IPS DF 6.9 (cell line): ENCODE measurements at regions not wholly inside any gene's neighbourhood (a gene's known extent, or its start where the extent isn't known, plus 50 kb on each side); places are given as distances from the start of the nearest gene placed in this dataset.
"Not testable (repeated sequence)": the region's sequence is repeated elsewhere in the genome, so short reads cannot be mapped to it uniquely, and the experiment has no call there.

Experiments used
- DNase-seq: peaks from one replicate; pipeline ENCODE4 v3.0.0-alpha.2; 2013; ENCODE audit warnings: low read depth, low spot score
- H3K27ac ChIP-seq: one replicate; pipeline ENCODE4 v1.5.1; 2013; ENCODE audit warnings: low read length, control low read depth
- H3K27me3 ChIP-seq: 2 replicates; pipeline ENCODE4 v1.6.1; 2013; ENCODE audit warnings: mild to moderate bottlenecking, low read length; ENCODE audit not compliant: control insufficient read depth, insufficient read depth
- H3K36me3 ChIP-seq: 2 replicates; pipeline ENCODE4 v1.6.1; 2013; ENCODE audit warnings: low read length; ENCODE audit not compliant: control insufficient read depth, insufficient read depth
- H3K4me1 ChIP-seq: 2 replicates; pipeline ENCODE4 v1.6.1; 2013; ENCODE audit warnings: low read length; ENCODE audit not compliant: control insufficient read depth, insufficient read depth
- H3K4me3 ChIP-seq: 2 replicates; pipeline ENCODE4 v1.5.1; 2013; ENCODE audit warnings: mild to moderate bottlenecking, low read length
- H3K9me3 ChIP-seq: 2 replicates; pipeline ENCODE4 v1.6.1; 2013; ENCODE audit warnings: low read length, inconsistent platforms; ENCODE audit not compliant: control insufficient read depth, insufficient read depth
- WGBS: extraction: QIAGEN DNeasy Blood & Tissue Kit; methylation state at CpG from one replicate; pipeline ENCODE4 v1.1.7; 2013; ENCODE audit warnings: mixed read lengths, missing lambda C conversion rate; ENCODE audit not compliant: insufficient read length, insufficient coverage; 5-methylcytosine and 5-hydroxymethylcytosine counted together

DNA sequence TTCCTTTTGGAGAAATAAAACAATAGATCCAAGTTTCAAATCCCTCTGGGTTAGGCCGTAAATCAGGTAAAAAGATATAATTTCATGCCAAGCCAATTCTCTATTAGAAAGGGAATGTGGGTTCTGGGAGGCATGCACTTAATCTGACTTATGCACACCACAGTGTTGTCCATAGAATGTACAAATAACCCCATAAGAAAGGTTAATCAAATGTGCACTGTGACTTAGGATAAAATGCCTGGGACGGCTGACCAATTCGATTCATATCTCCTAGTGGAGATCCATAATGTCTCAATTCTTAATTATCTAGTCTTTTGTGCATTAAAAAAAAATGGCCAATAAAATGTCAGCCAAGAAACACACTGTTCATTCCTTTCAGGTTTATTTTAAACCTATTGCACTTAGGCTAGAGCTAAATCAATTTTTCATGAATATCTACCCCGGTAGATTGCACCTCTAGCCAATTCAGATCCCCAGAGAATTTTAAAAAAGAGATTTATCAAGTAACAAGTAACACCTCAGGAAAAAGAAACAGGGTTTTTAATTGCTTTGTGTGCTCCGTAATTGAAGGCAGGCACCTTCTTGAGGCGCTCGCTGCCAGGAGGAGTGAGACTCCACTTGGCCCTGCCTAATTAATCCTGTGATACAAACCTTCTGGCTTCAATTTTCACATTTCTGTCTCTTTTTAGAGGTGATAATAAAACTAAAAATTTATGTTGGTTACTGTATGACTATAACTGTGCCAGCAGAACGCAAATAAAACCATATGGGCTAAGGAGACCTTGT, 265.1 kb downstream of the ETV1 start:
- Histone ChIP-seq H3K27ac (no peak overlapping the region), H3K27me3 (no peaks in the 10 kb centered on the region), H3K9me3 (no peaks in the 10 kb centered on the region), H3K36me3 (no peaks in the 10 kb centered on the region), H3K4me1 (no peaks in the 10 kb centered on the region), H3K4me3 (no peak overlapping the region)
- DNase-seq: no peak
- WGBS: no CpG with 5 or more reads among the region's 8 CpGs

DNA sequence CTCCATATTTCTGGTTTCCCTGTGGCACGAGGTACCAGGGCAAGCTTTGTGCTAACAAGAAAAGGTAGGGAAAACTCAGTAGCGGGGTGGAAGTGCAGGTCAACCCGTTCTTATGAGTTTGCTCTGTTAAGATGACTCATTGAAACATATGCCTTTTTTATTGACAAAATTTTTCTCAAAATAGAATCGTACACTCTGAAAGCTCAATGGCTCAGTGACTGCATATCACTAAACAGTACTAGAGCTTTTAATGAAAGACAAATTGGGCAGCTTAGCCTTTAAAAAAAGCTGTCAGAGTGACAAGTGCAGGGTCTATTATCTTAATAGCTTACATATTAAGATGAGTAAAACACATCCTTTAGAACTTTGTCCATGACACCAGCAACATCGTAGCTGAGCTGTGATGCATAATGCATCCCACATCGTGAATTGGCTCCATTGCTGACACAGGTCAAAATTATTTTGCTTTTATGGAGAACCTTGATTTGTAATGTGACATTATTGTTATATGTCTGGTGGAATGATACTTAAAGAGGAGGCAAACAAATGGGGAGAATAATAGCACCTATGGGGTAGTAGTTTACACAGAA, 264.4 kb downstream of the ETV1 start:
- H3K27ac ChIP-seq: no peak overlapping the region
- H3K27me3 ChIP-seq: no peaks in the 10 kb centered on the region
- WGBS: no CpG with 5 or more reads among the region's 6 CpGs
- H3K36me3 ChIP-seq: no peaks in the 10 kb centered on the region
- H3K4me3 ChIP-seq: no peak overlapping the region
- no peak for DNase-seq
- no peaks in the 10 kb centered on the region for H3K4me1 ChIP-seq
- H3K9me3 ChIP-seq: no peaks in the 10 kb centered on the region

DNA sequence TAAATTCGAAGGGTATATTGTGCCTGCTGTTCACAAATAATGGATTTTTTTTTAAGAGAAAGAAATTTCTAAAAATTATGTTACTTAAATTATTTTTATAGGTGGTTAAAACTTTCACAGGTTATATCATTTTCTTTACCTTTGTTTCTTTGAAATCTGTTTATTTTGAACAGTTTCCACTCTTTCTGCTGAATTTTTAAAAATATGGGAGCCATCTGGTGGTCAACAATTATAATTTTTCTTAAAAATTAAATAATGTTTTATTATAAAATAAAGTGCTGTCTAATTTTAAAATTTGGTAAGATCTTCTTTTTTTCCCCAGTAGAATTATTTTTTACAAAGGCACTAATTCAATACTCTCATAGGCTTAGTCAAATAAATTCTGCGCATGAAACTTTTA, 263.9 kb downstream of the ETV1 start:
- H3K36me3 ChIP-seq: no peaks in the 10 kb centered on the region
- H3K27me3 ChIP-seq: no peaks in the 10 kb centered on the region
- no peaks in the 10 kb centered on the region for H3K4me1 ChIP-seq
- no peak for DNase-seq
- no peak overlapping the region for H3K4me3 ChIP-seq
- WGBS: no CpG with 5 or more reads among the region's 2 CpGs
- H3K9me3 ChIP-seq: no peaks in the 10 kb centered on the region
- H3K27ac ChIP-seq: no peak overlapping the region

DNA sequence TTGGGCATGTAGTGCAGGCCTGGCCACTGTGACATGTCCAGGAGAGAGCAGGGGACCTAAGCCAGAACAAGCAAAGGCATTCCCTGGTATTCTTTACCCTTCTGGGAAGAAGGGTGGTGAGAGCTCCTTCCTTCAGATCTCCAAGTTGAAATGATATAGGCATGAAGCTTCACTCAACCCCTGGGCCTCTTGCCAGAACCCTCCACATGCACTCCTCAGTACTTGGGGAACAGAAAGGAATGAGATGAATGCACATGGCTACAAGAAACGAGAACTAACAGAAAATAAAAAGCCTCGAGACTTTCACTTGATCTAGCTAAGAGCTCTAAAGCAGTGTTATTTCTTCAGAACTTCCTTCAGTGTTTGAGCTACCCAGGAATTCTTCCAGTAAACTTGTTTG, 262.2 kb downstream of the ETV1 start:
- Histone ChIP-seq H3K4me1 (no peaks in the 10 kb centered on the region), H3K27ac (no peak overlapping the region), H3K4me3 (no peak overlapping the region), H3K36me3 (no peaks in the 10 kb centered on the region), H3K9me3 (no peaks in the 10 kb centered on the region), H3K27me3 (no peaks in the 10 kb centered on the region)
- no peak for DNase-seq
- no CpG with 5 or more reads among the region's 2 CpGs for WGBS

DNA sequence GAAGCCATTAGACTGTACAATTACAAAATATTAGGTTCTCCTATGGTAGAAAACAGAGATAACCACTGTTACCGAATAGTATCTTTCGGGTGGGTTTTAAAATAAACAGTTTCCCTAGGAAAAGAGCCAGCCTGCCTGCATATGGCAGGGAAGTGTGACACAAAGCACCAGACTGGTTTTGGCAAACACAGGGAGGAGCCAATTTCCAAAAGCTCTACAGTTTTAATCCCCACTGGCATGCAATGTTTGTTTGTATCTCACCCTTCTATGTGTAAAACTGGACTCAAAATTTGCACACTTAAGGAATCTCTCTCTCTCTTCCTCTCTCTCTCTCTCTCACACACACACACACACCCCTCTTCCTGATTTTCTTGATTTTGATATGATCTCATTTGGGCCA, 261.7 kb downstream of the ETV1 start:
- Histone ChIP-seq H3K4me3 (no peak overlapping the region), H3K4me1 (no peaks in the 10 kb centered on the region), H3K36me3 (no peaks in the 10 kb centered on the region), H3K9me3 (no peaks in the 10 kb centered on the region), H3K27me3 (no peaks in the 10 kb centered on the region), H3K27ac (no peak overlapping the region)
- WGBS: no CpG with 5 or more reads among the region's 2 CpGs
- no peak for DNase-seq

DNA sequence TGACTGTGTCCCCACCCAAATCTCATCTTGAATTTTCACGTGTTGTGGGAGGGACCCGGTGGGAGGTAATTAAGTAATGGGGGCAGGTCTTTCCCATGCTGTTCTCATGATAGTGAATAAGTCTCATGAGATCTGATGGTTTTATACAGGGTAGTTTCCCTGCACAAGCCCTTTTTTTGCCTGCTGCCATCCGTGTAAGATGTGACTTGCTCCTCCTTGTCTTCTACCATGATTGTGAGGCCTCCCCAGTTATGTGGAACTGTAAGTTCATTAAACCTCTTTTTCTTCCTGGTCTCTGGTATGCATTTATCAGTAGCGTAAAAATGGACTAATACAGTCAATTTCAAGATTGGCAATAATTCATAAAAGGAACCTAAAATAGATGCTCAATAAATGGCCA, 261.0 kb downstream of the ETV1 start:
- H3K4me1 ChIP-seq, H3K9me3 ChIP-seq, DNase-seq, H3K27ac ChIP-seq, H3K27me3 ChIP-seq, H3K4me3 ChIP-seq, H3K36me3 ChIP-seq: not testable (repeated sequence)
- no CpG with 5 or more reads among the region's 4 CpGs for WGBS

DNA sequence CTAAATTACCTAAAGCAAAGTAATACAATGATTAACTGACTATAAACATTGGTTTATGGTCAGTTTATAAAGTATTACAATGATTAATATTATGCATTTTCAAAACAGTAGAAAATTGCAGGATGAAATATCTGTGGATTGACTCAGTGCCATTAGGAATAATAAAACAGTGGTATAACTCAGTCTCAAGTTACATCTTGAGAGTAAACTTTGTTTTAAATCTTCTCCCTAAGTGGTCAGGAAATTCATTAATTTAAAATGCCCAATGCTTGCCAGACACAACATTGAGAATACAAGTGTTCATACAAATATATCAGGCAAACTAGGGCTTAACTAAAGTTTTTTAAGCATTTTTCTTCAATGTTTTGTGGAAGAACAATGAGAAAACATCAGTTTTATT, 257.8 kb downstream of the ETV1 start:
- Histone ChIP-seq H3K4me3 (no peak overlapping the region), H3K9me3 (no peaks in the 10 kb centered on the region), H3K4me1 (no peaks in the 10 kb centered on the region), H3K27me3 (no peaks in the 10 kb centered on the region), H3K36me3 (no peaks in the 10 kb centered on the region), H3K27ac (no peak overlapping the region)
- DNase-seq: no peak

DNA sequence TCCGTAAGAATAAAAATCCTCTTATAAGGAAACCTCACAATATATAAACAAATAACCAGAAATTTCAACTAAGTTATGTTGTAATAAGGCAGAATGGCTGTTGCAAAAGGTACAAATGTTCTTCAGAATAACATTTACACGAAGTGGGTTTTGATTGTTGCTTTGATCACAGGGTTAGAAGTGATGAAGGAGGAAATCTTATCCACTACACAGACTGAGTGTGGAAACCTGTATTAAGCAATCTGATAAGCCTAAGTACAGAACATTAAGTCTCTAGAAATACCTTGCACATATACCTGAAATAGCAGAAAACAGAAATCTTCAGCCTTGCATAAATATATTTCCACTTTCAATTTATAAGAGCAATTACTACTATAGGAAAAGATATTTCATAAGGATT, 251.9 kb downstream of the ETV1 start:
- no CpG with 5 or more reads among the region's 2 CpGs for WGBS
- H3K4me1 ChIP-seq: no peaks in the 10 kb centered on the region

DNA sequence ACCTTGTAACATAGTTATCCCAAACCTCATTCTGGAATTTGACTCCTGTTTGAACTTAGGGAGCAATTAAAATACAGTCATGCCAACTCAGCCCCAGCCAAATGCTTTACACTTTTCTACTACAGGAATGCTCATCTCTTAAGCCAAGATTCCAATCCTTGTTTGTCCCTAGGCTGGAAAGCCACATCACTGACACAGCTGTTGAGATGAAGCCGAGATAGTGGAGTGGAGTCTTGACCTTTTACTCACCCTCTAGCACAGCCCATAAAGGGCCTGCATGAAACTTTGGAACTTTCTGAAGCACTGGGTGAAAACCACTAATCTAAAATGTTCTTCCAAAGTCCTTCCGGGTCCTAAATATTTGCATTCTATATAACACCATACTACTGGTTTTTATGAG, 247.3 kb downstream of the ETV1 start:
- Histone ChIP-seq H3K27ac (no peak overlapping the region), H3K4me1 (no peaks in the 10 kb centered on the region), H3K9me3 (no peaks in the 10 kb centered on the region), H3K36me3 (no peaks in the 10 kb centered on the region), H3K27me3 (no peaks in the 10 kb centered on the region), H3K4me3 (no peak overlapping the region)
- whole genome bisulfite sequencing: no CpG with 5 or more reads among the region's 2 CpGs
- no peak for DNase-seq

More for the DNA sequence above, 251.9 kb downstream of the ETV1 start:
- DNase-seq: no peak
- no peaks in the 10 kb centered on the region for H3K27me3 ChIP-seq
- H3K27ac ChIP-seq: no peak overlapping the region
- no peaks in the 10 kb centered on the region for H3K36me3 ChIP-seq
- no peaks in the 10 kb centered on the region for H3K9me3 ChIP-seq
- no peak overlapping the region for H3K4me3 ChIP-seq

DNA sequence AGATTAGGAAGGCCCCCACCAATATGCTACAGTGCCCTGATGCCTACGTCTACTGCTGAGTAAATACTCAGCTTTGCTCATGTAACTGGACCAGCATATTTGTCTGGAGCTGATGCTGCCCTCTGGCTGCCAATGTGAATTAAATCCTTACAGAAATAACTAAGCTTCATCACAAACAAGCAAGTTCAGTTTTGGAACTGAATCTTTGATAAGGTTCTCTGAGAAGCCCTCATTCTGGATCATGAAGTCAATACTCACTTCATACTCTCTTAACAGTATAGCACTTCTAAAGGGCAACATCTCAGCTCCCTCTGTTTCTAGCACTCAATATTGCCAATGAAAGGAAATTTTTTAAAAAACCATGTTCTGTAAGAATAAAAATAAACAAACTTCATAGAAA, 246.7 kb downstream of the ETV1 start:
- H3K36me3 ChIP-seq: no peaks in the 10 kb centered on the region
- no peaks in the 10 kb centered on the region for H3K9me3 ChIP-seq
- no peaks in the 10 kb centered on the region for H3K4me1 ChIP-seq
- no peak overlapping the region for H3K27ac ChIP-seq
- no peak for DNase-seq
- H3K27me3 ChIP-seq: no peaks in the 10 kb centered on the region
- H3K4me3 ChIP-seq: no peak overlapping the region
- WGBS: no CpG with 5 or more reads among the region's 1 CpG

DNA sequence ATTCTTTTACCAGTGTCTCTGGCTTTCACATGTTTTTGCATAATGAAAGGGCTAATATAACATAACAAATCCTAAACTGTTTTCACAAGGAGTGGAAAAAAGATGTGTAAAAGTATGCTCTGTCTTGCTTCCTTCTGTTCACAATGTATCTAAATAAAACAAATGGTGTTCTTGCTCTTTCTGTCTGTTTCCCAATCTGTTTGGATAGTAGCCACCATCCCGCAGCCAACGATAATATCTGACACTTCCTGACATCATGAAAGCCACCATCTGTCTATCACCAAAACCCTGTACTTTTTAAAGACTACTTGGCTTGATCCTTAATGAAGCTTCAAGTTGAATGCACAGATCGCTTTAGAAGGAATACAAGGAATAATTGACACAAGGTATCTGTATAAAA, 246.2 kb downstream of the ETV1 start:
- WGBS: no CpG with 5 or more reads among the region's 3 CpGs
- Histone ChIP-seq H3K27me3 (no peaks in the 10 kb centered on the region), H3K36me3 (no peaks in the 10 kb centered on the region), H3K27ac (no peak overlapping the region), H3K4me3 (no peak overlapping the region), H3K4me1 (no peaks in the 10 kb centered on the region), H3K9me3 (no peaks in the 10 kb centered on the region)
- no peak for DNase-seq
